ENCODE measurements at regions not wholly inside any gene's neighbourhood (a gene's known extent, or its start where the extent isn't known, plus 50 kb on each side); places are given as distances from the start of the nearest gene placed in this dataset.

- TF ChIP-seq ZXDB (tag by site-specific recombination; IDR thresholded peaks at IDR 0.05) (no peak), ATF2 (tag by site-specific recombination; IDR thresholded peaks at IDR 0.05; ENCODE audit: low read depth) (no peak), ZNF626 (tag by site-specific recombination; IDR thresholded peaks at IDR 0.05) (no peak)
These were observed 340.9 kb downstream of the RASEF start (continued) for GRCh38 chr9:82722051-82722450.

- no peaks in the 10 kb centered on the region for H3K4me1 ChIP-seq (ENCODE audit: control insufficient read depth, insufficient read depth, low read length)
- H3K4me3 ChIP-seq (ENCODE audit: low read depth, low read length), result no peak overlapping the region
- ChIA-PET CTCF (interaction anchor here (0.6 kb wide), 1 partner anchor 209 kb away, joined by 3 read pairs; no protein-coding TSS in a partner anchor), POLR2A (no interaction called here)
- TF ChIP-seq ZNF423 (tag by site-specific recombination; IDR thresholded peaks at IDR 0.05) (no peak), MZF1 (tag by site-specific recombination; IDR thresholded peaks at IDR 0.05; ENCODE audit: borderline replicate concordance) (no peak), ZSCAN16 (tag by site-specific recombination; IDR thresholded peaks at IDR 0.05) (no peak), MEIS1 (CRISPR knock-in tag; IDR thresholded peaks at IDR 0.05; ENCODE audit: borderline replicate concordance) (no peak), ZNF76 (tag by site-specific recombination; IDR thresholded peaks at IDR 0.05; ENCODE audit: borderline replicate concordance, low read depth) (no peak), HIC1 (tag by site-specific recombination; IDR thresholded peaks at IDR 0.05) (no peak), ZNF324 (tag by site-specific recombination; IDR thresholded peaks at IDR 0.05) (no peak), ZFP41 (tag by site-specific recombination; IDR thresholded peaks at IDR 0.05; ENCODE audit: borderline replicate concordance) (no peak), ZBTB8A (tag by site-specific recombination; IDR thresholded peaks at IDR 0.05) (no peak), ZNF350 (tag by site-specific recombination; IDR thresholded peaks at IDR 0.05) (no peak)
- no peaks in the 10 kb centered on the region for H3K9me3 ChIP-seq (ENCODE audit: control insufficient read depth, insufficient read depth, low read depth, low read length)
- no peak overlapping the region for H3K27ac ChIP-seq (ENCODE audit: extremely low read depth, low read depth, low read length)
- no peaks in the 10 kb centered on the region for H3K36me3 ChIP-seq (ENCODE audit: control insufficient read depth in 2 of 2, insufficient read depth in 1 of 2, low read length in 2 of 2)
These were observed 340.4 kb downstream of the RASEF start for GRCh38 chr9:82722561-82722960.

GRCh38 chr9:82726424-82727276 lies 336.3 kb downstream of the RASEF start:
- H3K27ac ChIP-seq (ENCODE audit: extremely low read depth, low read depth, low read length), result no peak overlapping the region
- H3K4me3 ChIP-seq (ENCODE audit: low read depth, low read length), result no peak overlapping the region
- H3K9me3 ChIP-seq (ENCODE audit: control insufficient read depth, insufficient read depth, low read depth, low read length), result no peaks in the 10 kb centered on the region
- no peaks in the 10 kb centered on the region for H3K4me1 ChIP-seq (ENCODE audit: control insufficient read depth, insufficient read depth, low read length)
- ChIA-PET POLR2A (no interaction called here), CTCF (interaction anchor here (0.6 kb wide), 1 partner anchor 1524 kb away, joined by 3 read pairs; no protein-coding TSS in a partner anchor)
- H3K36me3 ChIP-seq (ENCODE audit: control insufficient read depth in 2 of 2, insufficient read depth in 1 of 2, low read length in 2 of 2), result no peaks in the 10 kb centered on the region
- no peak for TF ChIP-seq ZNF571 (tag by site-specific recombination; IDR thresholded peaks at IDR 0.05)
- no peak for TF ChIP-seq CTCF (tag by site-specific recombination; IDR thresholded peaks at IDR 0.05)
- TF ChIP-seq SP3 (tag by site-specific recombination; IDR thresholded peaks at IDR 0.05), result no peak
- no peak for TF ChIP-seq ZNF518A (tag by site-specific recombination; conservative IDR thresholded peaks at IDR 0.05; ENCODE audit: low read depth)
- TF ChIP-seq FEZF1 (tag by site-specific recombination; IDR thresholded peaks at IDR 0.05), result no peak
- no peak for TF ChIP-seq RBAK (tag by site-specific recombination; IDR thresholded peaks at IDR 0.05)
- no peak for TF ChIP-seq ZNF324 (tag by site-specific recombination; IDR thresholded peaks at IDR 0.05)
- no peak for TF ChIP-seq ZNF585B (tag by site-specific recombination; IDR thresholded peaks at IDR 0.05)
- no peak for TF ChIP-seq OSR2 (tag by site-specific recombination; IDR thresholded peaks at IDR 0.05)
